Activated T-cell treated with anti-CD3 and anti-CD28 coated beads, Interleukin-2, amount 50 U/mL, for 24 hours (primary cell): ENCODE measurements at regions not wholly inside any gene's neighbourhood (a gene's known extent, or its start where the extent isn't known, plus 50 kb on each side); places are given as distances from the start of the nearest gene placed in this dataset.

Experiments used
- DNase-seq: peaks from one replicate; pipeline ENCODE4 v3.0.0-alpha.2; 2020
- H3K27ac Mint-ChIP-seq: 2 replicates; pipeline ENCODE4 v1.8.0; 2020; ENCODE audit warnings: mild to moderate bottlenecking, mixed read lengths
- H3K27me3 Mint-ChIP-seq: 2 replicates; pipeline ENCODE4 v1.8.0; 2020; ENCODE audit warnings: mixed read lengths
- H3K36me3 Mint-ChIP-seq: 2 replicates; pipeline ENCODE4 v1.8.0; 2020; ENCODE audit warnings: low read depth, mixed read lengths
- H3K4me1 Mint-ChIP-seq: 2 replicates; pipeline ENCODE4 v1.8.0; 2020; ENCODE audit warnings: low read depth, mixed read lengths
- H3K4me3 Mint-ChIP-seq: 2 replicates; pipeline ENCODE4 v1.8.0; 2020; ENCODE audit warnings: mild to moderate bottlenecking, moderate library complexity, mixed read lengths
- H3K9me3 Mint-ChIP-seq: 2 replicates; pipeline ENCODE4 v1.8.0; 2020; ENCODE audit warnings: mixed read lengths

DNA sequence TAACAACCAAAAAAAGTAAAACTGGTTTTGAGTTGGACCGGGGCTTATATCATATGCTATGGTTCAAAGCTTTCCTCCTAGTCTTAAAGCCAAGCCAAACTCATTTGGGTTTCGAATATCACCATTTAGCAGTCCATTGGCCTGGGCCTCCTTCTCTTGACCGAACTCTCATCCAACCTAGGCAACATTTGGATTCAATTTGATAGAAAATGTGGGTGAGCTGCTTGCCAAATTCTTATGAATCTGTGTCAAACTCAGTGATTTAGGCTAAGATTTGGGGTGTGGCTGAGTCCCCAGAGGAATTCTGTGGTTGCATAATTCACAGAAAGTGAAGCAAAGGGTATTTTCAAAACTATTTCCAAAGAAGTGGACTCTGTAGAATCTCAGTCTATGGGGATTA is 83.7 kb downstream of the BLID start:
- Mint-ChIP-seq H3K27me3 (peaks cover 6% of the 10 kb centered on the region), H3K4me3 (no peak overlapping the region), H3K9me3 (no peaks in the 10 kb centered on the region), H3K36me3 (no peaks in the 10 kb centered on the region), H3K4me1 (no peaks in the 10 kb centered on the region), H3K27ac (no peak overlapping the region)
- no peak for DNase-seq

GRCh38 chr11:122031813-122032212 is 84.2 kb downstream of the BLID start:
- Mint-ChIP-seq H3K9me3 (no peaks in the 10 kb centered on the region), H3K27me3 (peaks cover 6% of the 10 kb centered on the region), H3K27ac (no peak overlapping the region), H3K36me3 (no peaks in the 10 kb centered on the region), H3K4me3 (no peak overlapping the region), H3K4me1 (no peaks in the 10 kb centered on the region)
- no peak for DNase-seq

DNA sequence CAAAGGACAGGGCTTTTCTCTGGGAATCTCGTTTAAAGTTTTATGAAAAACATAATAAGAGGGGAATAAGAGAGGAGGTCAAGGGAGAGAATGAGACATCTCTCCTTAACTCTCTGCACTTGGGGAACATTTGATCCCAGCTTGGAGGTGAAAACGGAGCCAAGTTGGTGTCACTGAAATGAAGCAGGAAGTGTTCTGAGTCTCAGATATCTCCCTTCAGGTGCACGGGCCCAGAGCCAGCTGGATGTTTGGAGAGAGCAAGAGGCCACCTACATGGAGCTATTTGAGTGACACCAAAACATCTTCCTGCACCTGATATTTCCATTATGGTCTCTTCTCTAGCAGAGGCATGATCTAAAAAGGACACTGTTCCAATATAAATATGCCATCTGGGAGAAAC is 85.7 kb downstream of the BLID start:
- Mint-ChIP-seq H3K27ac (no peak overlapping the region), H3K4me1 (no peaks in the 10 kb centered on the region), H3K9me3 (no peaks in the 10 kb centered on the region), H3K27me3 (peaks cover 4% of the 10 kb centered on the region), H3K36me3 (no peaks in the 10 kb centered on the region), H3K4me3 (no peak overlapping the region)
- DNase-seq = no peak

- Mint-ChIP-seq H3K36me3 (no peaks in the 10 kb centered on the region), H3K9me3 (no peaks in the 10 kb centered on the region), H3K27ac (no peak overlapping the region), H3K4me1 (no peaks in the 10 kb centered on the region), H3K4me3 (no peak overlapping the region), H3K27me3 (peaks cover 4% of the 10 kb centered on the region)
- no peak for DNase-seq
Observed at GRCh38 chr11:122028545-122028944, 87.5 kb downstream of the BLID start.

DNA sequence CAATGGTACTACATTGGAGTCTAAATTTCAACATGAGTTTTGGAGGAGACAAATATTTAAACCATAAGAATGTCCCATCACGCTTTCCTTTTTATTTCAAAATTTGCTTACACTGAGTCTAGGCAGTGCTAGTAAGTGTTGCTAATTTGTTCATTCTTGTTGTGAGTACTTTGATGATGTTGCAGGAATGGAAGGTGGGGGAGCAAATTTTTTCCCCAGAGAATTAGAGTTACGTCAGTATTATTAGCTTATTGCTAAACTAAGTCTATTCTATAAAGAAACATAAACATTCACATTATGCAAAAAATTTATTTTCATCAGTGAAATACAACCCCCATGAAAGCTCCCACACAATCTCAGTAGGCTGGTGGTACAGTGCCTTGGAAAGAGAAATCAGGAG is 88.0 kb downstream of the BLID start:
- Mint-ChIP-seq H3K9me3 (no peaks in the 10 kb centered on the region), H3K4me3 (no peak overlapping the region), H3K27me3 (peaks cover 4% of the 10 kb centered on the region), H3K4me1 (no peaks in the 10 kb centered on the region), H3K27ac (no peak overlapping the region), H3K36me3 (no peaks in the 10 kb centered on the region)
- no peak for DNase-seq

GRCh38 chr11:122025757-122026156 is 90.3 kb downstream of the BLID start:
- no peak for DNase-seq
- Mint-ChIP-seq H3K27me3 (peaks cover 4% of the 10 kb centered on the region), H3K36me3 (no peaks in the 10 kb centered on the region), H3K27ac (no peak overlapping the region), H3K4me3 (no peak overlapping the region), H3K4me1 (no peaks in the 10 kb centered on the region), H3K9me3 (no peaks in the 10 kb centered on the region)

DNA sequence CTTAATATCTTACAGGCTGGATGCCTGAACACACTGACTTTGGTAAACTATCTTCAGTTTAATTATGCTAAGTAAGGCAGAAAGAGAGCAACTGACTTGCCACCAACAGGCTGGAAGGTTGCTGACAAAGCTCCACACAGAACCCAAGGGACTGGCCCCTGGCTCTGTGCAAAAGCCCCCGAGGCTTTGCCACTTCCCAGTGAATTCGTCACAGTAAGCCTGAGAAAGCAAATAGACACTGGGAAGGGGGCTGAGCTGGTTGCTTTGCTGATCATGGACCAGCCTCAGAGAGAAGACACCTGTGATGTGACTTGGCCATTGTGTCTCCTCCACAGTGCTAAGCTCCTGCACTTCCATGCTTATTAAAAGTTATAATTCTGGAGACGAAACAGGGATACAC is 91.7 kb downstream of the BLID start:
- no peaks in the 10 kb centered on the region for H3K4me1 Mint-ChIP-seq
- no peak for DNase-seq
- no peaks in the 10 kb centered on the region for H3K36me3 Mint-ChIP-seq
- no peak overlapping the region for H3K27ac Mint-ChIP-seq
- H3K27me3 Mint-ChIP-seq = peaks cover 2% of the 10 kb centered on the region
- H3K4me3 Mint-ChIP-seq = no peak overlapping the region
- H3K9me3 Mint-ChIP-seq = no peaks in the 10 kb centered on the region

DNA sequence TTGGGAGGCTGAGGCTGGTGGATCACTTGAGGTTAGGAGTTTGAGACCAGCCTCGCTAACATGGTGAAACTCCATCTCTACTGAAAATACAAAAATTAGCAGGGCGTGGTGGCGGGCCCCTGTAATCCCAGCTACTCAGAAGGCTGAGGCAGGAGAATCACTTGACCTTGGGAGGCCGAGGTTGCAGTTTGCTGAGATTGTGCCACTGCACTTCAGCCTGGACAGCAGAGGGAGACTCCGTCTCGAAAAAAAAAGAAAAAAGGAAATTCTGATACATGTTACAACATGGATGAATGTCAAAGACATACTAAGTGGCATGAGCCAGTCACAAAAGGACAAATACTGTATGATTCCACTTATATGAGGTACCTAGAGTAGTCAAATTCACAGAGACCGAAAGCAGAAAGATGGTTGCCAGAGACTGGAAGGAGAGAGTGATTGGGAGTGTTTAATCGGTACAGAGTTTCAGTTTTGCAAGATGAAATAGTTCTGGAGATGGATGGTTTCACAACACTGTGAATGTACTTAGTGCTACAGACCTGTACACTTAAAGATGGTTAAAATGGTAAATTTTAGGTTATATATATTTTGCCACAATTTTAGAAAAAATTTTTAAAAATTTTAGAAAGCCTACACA is 92.3 kb downstream of the BLID start:
- peaks cover 2% of the 10 kb centered on the region for H3K27me3 Mint-ChIP-seq
- no peak overlapping the region for H3K4me3 Mint-ChIP-seq
- DNase-seq = no peak
- no peaks in the 10 kb centered on the region for H3K4me1 Mint-ChIP-seq
- H3K36me3 Mint-ChIP-seq = no peaks in the 10 kb centered on the region
- no peaks in the 10 kb centered on the region for H3K9me3 Mint-ChIP-seq
- H3K27ac Mint-ChIP-seq = no peak overlapping the region

- Mint-ChIP-seq H3K9me3 (no peaks in the 10 kb centered on the region), H3K27me3 (peaks cover 2% of the 10 kb centered on the region), H3K4me1 (no peaks in the 10 kb centered on the region), H3K36me3 (no peaks in the 10 kb centered on the region), H3K27ac (no peak overlapping the region), H3K4me3 (no peak overlapping the region)
- no peak for DNase-seq
Observed at GRCh38 chr11:122022646-122023045, 93.4 kb downstream of the BLID start.

GRCh38 chr11:122020902-122021301 is 95.1 kb downstream of the BLID start:
- H3K4me1 Mint-ChIP-seq = no peaks in the 10 kb centered on the region
- no peaks in the 10 kb centered on the region for H3K36me3 Mint-ChIP-seq
- H3K4me3 Mint-ChIP-seq = no peak overlapping the region
- no peak overlapping the region for H3K27ac Mint-ChIP-seq
- no peaks in the 10 kb centered on the region for H3K9me3 Mint-ChIP-seq
- no peak for DNase-seq
- peaks cover 2% of the 10 kb centered on the region for H3K27me3 Mint-ChIP-seq

DNA sequence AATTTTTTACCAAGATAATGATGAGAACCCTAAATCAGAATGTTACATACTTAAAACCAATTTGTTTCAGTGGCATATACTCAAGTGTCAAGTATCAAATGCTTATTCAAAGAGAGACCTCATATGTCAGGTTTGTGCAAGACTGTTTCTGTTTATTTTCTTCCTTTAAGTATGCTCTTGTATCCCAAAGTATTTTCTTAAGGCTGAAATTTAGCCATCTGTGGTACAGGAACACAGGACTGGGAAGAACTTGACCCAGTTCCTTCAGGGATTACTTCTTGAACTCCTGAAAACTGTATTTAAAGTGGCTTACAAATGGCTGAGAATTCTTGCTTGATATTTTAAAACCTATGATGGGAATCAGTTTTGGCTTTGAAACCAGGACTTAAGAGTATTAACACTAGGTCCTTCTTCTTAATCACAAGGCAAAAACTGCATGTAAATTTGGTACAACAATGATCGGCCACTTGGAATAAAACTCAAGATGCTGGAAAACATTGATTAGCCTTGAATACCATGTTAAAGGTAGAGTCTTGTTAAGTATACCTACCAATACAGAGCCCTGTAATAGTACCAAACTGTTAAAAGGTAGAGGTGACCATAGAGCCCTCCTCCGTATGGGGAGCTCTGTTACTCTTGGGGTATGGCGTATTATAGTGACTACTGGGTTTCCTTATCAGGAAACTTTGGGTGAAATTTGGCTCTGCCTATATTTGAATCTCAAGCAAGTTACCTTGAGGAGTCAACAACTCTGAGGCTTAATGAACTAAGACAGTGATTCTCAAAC is 95.9 kb downstream of the BLID start:
- Mint-ChIP-seq H3K27ac (no peak overlapping the region), H3K9me3 (no peaks in the 10 kb centered on the region), H3K27me3 (no peaks in the 10 kb centered on the region), H3K4me3 (no peak overlapping the region), H3K36me3 (no peaks in the 10 kb centered on the region), H3K4me1 (no peaks in the 10 kb centered on the region)
- DNase-seq = no peak

GRCh38 chr11:122007601-122008071 is 108.4 kb downstream of the BLID start:
- H3K27ac Mint-ChIP-seq = no peak overlapping the region
- DNase-seq = no peak
- no peaks in the 10 kb centered on the region for H3K9me3 Mint-ChIP-seq
- no peaks in the 10 kb centered on the region for H3K36me3 Mint-ChIP-seq
- peaks cover 3% of the 10 kb centered on the region for H3K27me3 Mint-ChIP-seq
- H3K4me1 Mint-ChIP-seq = no peaks in the 10 kb centered on the region
- no peak overlapping the region for H3K4me3 Mint-ChIP-seq

- Mint-ChIP-seq H3K4me1 (no peaks in the 10 kb centered on the region), H3K36me3 (no peaks in the 10 kb centered on the region), H3K4me3 (no peak overlapping the region), H3K9me3 (no peaks in the 10 kb centered on the region), H3K27me3 (no peaks in the 10 kb centered on the region), H3K27ac (no peak overlapping the region)
- no peak for DNase-seq
Observed at GRCh38 chr11:122004446-122004845, 111.6 kb downstream of the BLID start.

DNA sequence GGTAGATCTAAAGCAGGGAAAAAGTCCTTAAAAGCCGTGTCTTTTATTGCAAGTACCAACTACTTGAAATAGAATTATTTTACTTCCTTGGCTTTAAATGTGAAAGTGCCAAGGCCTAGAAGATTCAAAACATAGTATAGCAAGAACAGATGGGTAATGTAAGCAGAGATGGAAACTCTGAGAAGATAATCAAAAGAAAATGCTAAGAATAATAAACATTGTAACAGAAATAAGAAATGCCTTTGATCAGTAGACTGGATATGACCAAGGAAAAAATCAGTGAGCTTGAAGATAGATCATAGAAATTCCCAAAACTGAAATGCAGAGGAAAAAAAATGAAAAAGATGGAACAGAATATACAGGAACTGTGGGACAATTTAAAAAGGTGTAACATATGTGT is 113.1 kb downstream of the BLID start:
- no peaks in the 10 kb centered on the region for H3K27me3 Mint-ChIP-seq
- no peaks in the 10 kb centered on the region for H3K4me1 Mint-ChIP-seq
- no peak overlapping the region for H3K4me3 Mint-ChIP-seq
- H3K27ac Mint-ChIP-seq = no peak overlapping the region
- DNase-seq = no peak
- H3K36me3 Mint-ChIP-seq = no peaks in the 10 kb centered on the region
- H3K9me3 Mint-ChIP-seq = no peaks in the 10 kb centered on the region

DNA sequence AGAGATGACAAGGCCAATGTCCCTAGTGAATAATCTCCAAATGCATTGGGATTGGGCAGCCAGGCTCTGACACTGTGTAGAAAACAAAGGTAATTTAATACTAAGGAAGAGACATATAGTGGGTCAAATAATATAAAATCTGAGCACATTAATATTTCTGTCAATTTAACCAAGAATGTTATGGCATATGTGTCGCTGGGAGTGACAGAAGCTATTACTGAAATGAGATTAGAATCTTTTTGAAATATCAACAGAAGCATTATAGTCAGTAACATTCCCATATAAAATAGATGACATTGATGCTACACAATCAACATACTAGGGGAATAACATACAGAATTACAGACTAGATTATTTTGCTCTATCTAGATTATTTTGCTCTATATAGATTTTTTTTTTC is 114.0 kb downstream of the BLID start:
- H3K36me3 Mint-ChIP-seq = no peaks in the 10 kb centered on the region
- no peak for DNase-seq
- no peaks in the 10 kb centered on the region for H3K27me3 Mint-ChIP-seq
- H3K27ac Mint-ChIP-seq = no peak overlapping the region
- no peaks in the 10 kb centered on the region for H3K9me3 Mint-ChIP-seq
- no peaks in the 10 kb centered on the region for H3K4me1 Mint-ChIP-seq
- no peak overlapping the region for H3K4me3 Mint-ChIP-seq
